Activated CD4-positive, CD25-positive, alpha-beta regulatory T cell (primary cell): ENCODE measurements at regions not wholly inside any gene's neighbourhood (a gene's known extent, or its start where the extent isn't known, plus 50 kb on each side); places are given as distances from the start of the nearest gene placed in this dataset.

Source experiments
- DNase-seq, 4 experiments: peaks; one replicate each; lab custom pipeline; 2025; lab: John Stamatoyannopoulos, UW

DNA sequence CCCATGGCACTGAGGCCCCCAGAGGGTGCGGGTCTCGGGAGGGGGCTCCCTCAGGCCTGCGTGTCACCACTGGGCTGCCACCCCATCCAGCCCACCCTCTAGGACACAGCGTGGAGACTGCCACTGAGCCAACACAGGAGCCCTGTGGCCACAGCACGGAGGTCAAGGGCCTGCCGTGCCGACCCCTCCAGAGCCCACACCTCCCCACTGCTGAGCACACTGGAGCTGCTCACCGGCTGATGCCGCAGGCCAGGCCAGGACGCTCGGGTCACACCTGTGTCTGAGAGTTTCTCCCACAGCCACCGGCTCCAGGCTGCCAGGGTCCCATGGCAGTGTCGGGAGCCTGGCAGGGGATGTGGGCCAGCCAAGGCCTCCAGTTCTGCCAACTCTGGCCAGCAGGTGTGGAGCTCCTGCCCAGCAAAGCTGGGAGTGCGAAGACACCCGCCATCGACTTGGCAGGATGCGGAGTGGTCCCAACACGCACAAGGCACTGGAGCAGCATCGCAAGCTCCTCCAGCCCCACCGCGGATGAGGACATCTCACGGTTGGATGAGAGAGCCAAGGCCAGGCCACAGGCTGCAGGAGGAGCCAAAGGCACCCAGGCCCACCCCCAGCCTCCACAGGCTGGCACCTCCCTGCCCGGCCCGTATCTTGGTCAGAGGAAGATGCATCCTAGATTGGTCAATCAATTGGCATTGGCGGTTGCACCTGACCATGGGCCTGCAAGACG, 187.1 kb downstream of the BRD1 start:
- DNase-seq: no peak

DNA sequence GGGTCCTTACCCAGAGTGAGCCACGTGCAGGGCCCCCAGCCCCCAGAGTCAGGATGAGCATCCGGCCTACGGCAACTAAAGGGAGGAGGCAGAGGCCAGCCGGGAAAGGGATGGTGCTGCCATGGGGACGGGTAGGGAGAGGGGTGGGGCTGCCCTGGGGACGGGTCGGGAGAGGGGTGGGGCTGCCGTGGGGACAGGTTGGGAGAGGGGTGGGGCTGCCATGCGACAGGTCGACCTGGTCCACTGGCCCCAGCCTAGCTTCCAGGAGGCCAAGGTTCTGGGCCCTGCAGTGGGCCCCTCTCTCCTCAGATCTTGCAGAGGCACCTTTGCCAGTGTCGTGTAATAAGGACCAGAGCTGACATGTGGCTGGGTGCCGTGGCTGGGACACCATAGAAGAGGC, 187.7 kb downstream of the BRD1 start:
- DNase-seq: no peak

DNA sequence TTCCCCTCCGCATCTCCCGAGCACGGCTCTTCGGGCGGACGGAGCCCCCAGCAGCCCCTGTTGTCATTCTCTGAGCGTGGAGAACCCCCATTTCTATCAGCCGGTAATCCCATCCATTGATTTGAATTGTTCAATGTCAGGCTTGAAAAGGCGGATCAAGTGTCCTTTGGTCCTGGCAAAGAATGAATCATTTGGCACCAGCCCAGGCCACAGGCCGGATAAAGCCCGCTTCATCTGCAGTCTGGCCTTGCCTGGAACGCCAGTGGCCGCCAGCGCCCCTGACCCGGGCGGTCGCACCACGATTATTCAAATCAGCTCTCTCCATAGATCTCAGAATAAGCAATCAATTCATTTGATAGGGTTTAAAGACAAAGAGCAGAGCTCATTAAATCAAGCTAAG, 188.9 kb downstream of the BRD1 start:
- DNase-seq: no peak

DNA sequence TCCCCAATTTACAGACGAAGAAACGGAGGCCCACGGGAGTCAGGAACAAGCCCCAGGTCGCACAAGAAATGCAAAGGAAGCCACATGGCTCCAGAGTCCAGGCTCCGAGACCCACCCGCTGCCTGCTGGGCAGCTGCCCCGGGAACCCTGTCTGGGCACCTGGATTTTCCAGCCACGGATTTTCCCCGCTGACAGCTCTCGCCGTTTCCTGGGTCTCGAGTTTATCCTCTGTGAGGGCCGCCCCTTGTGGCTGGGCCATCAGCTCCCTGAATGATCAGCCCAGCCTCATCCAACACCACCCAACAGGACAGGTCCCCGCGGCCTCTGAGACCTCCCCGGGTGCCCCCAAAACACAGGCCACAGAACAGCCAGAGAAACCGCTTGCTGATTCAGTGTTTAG, 189.7 kb downstream of the BRD1 start:
- DNase-seq: no peak

DNA sequence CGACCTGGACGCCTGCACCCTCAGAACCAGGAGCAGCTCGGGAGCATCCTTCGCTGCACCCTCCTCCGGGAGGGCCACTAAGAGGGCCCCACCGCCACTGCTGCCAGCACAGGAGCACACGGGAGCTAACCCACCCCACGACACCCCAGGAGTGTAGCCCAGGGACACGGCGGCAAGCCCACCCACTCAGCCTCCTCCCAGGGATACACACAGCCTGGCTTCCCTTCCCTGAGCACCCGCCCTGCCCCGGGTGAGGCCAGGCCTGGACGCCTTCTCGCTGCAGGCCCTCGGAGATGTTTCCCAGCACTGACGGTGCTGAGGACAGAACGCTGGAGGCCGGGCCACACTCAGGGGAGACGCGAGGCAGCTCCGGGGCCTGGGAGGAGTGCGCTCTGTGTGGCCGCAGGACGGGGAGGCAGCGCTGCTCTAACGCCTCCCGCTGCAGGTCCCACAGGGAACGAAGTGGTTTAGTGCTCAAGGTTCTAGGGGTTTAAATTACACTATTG, 190.4 kb downstream of the BRD1 start:
- DNase-seq: no peak

DNA sequence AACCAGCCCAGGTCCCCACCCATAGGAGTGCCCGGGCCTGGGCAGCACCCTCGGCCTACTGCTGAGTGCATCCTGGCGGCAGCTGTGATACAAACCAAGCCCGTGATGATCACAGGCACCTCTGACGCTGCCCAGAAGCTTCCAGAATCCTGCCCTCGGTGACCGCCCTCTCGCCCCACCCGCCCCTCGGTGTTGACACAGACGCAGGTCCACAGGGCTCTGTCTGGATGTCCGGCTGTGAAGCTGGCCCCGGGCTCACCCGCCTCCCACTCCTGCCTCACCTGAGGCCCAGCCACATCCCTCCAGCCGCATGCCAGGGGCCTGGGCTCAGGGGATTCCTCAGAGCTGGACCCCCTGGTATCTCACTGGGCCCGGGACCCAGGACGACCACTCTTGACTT, 191.0 kb downstream of the BRD1 start:
- DNase-seq: no peak

DNA sequence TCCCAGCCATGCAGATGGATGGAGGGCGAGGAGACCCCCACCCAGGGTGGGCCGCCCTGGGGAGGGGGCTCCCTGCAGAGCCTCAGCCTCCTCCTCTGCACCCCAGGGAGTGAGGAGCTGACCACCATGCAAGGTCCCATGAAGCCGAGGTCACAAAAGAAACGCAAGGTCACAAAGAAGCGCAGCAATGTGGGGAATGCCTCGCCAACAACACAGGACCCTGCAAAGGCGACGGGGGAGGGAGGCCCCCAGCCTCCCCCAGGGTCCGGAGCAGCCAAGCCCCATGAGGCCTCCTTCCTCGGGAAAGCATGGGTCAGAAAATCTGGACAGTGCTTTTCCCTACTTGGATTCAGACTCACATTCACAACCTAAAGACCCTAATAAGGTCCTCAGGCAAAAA, 191.5 kb downstream of the BRD1 start:
- no peak for DNase-seq

DNA sequence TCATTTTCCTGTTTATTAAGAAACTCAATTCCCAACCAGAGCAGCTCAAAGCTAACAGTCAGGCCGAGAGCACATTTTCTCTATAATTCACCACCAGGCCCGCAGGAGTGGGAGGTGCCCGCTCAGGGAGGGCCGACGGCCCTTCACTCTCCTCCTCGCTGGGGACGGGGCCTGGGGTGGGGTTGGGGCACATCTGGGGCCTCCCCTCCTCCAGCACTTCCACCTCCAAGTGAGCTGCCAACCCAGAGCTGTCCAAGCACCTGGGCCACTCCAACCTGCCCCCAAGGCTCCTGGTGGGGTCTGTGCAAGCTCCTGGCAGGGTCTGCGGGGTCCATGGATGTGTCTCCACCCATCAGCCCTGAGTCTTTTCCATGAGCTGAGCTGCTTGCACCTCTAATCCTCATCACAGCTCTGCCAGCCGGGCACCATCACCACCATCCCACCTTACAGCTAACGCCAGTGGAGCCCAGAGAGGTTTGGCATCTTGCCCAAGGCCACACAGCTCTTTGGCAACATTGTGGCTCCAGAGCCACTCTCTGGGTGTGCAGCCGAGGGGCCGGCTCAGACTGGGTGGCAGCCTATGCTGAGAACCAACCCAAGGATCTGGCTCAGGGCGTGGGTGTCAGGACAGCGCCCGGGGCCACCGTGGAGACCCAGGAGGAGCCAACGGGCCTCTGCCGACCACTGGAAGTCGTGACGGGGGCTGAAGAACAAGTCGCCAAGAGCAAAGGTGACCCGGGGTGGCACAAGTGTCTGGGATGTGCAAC, 193.5 kb downstream of the BRD1 start:
- no peak for DNase-seq

DNA sequence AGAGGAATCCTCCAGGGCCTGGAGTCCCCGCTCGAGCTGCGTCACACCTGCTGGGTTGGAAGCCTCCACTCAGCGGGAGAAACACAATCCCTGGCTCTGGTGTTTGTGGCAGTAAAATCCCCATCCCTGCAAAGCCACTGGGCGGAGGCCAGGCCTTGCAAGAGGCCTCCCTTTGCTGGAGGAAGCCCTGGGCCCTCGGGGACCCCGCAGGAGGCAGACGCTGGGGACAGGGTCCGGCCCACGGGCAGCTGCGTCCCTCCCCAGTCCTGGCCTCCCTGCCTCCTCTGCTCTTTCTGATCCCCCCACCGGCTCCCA, 194.7 kb downstream of the BRD1 start:
- DNase-seq: no peak

DNA sequence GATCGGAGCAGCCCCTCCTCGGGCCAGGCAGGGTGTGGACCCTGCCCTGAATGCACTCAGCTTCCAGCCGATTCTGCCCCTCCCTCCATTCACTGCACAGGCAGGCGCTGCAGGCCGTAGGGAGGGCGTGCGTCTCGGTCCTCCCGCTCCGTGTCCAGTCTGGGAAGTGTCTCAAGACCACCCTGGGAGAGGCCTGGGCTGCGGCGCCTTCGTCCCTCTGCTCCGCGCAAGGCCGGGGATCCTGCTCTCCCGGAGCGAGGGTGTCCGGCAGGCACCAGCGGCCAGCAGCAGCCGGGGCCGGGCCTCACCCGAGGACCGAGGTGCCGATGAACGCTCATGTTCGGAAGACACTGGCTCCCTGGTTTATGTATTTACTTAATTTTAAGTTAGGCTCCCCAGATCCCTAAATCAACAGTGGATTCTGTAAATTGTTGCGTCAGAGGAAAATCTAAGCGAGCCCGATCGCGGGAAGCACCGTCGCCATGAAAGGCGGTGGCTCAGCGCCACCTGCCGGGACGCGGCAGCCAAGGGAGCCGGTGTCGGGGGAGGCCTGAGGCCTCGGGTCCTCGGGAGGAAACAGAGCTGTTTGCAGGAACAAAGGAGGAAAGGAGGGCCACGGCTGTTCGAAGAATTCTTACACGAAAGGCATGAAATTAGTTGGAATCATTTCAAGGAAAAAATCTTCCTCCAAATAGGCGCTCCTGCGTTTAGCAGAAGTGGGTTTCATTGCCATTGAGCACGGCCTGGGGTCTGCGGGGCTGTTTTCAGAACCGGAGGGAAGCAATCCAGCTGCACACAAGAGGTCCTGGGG, 195.3 kb downstream of the BRD1 start:
- DNase-seq: no peak

DNA sequence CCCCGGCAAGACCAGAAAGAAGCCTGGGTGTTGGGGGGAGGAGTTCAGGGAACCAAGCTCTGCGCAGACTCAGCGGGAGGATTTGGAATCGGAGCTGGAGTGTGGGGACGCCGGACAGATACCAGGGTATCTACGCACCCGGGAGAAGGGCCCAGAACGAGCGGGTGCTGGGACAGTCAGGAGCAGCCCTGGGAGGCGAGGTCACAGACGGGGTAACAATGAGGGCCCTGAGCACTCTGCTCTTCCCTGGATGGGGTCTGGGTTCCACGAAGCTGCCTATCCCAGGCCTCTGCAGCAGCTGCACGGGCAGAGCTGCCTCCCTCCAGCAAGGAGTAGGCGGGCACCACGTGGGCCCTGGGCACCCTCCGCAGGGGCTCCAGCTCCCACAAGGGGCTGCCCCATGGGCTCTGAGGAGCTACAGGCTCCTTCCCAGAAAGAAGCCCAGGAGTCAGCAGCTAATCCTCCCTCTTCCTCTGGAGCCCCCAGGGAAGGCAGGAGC, 197.2 kb downstream of the BRD1 start:
- no peak for DNase-seq

DNA sequence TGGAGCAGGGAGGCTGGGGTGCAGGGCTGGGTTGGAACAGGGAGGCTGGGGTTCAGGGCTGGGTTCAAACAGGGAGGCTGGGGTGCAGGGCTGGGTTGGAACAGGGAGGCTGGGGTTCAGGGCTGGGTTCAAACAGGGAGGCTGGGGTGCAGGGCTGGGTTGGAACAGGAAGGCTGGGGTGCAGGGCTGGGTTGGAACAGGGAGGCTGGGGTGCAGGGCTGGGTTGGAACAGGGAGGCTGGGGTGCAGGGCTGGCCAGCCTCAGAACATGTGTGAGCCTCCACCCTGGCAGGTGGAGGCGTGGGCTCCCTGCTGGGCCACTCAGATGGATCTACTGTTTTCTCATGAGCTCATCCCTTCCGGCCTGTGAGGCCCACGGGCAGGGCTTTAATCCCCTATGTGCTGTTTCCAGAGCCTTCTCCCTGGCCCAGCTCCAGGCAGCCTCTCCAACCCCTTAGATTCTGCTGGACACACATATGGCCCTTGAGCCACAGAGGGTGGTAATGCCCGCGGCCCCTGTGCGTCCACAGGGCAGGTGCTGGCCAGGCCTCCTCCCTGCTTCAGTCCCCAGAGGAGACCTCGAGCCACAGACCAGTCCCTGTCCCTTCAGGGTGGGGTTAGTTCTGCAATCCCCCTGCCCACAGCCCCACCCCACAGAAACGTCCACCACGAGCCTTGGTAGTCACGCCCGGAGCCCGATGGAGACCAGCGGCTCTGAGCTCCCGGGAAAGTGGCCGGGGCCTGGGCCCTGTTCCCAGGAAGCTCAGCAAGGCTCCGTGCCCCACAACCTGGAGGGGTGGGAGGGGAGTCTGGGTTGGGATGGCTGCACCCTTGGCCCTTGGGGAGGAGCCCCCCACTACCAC, 197.9 kb downstream of the BRD1 start:
- DNase-seq: no peak

DNA sequence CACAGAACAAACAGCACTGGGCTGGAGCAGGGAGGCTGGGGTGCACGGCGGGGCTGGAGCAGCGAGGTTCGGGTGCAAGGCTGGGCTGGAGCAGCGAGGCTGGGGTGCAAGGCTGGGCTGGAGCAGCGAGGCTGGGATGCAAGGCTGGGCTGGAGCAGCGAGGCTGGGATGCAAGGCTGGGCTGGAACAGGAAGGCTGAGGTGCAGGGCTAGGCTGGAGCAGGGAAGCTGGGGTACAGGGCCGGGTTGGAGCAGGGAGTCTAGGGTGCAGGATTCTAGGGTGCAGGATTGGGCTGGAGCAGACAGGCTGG, 198.5 kb downstream of the BRD1 start:
- no peak for DNase-seq

DNA sequence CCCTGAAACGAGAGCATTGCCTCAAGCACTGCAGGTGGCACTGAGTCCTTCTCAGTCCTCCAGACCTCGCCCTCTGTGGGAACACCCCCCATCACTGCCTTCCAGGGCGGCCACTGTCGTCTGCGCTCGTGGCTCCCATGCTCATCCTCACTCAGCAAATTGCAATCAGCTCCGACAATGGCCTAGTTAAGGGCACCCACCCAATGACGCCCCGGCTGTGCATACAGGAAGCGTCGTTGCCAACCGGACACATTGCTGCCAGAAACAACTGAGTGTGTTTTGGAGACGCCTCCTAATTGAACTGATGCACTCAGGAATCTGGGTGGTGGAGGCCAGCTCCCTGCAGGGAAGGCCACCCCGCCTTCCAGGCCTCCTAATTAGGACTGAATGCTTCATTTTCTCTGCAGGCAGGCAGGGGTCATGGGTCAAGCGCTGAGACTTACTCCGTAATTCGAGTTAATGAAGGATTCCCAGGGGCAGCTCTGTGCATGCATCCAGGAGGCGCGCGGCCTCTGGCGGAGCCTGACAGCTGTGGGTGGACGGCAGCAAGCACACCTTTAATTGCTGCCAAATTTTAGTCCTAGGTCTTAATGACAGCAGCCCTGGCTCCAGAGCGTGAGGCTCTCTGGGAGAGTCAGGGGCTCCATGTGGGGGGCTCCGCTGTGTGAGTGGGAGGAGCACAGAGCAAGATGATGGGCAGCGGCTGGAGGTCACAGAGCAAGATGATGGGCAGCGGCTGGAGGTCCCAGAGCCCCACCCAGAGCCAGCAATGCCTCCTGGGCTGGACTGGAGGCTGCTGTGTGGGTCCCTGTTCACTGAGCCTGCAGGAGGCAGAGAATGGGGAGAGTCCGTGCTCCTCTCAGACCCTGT, 199.0 kb downstream of the BRD1 start:
- DNase-seq: no peak

DNA sequence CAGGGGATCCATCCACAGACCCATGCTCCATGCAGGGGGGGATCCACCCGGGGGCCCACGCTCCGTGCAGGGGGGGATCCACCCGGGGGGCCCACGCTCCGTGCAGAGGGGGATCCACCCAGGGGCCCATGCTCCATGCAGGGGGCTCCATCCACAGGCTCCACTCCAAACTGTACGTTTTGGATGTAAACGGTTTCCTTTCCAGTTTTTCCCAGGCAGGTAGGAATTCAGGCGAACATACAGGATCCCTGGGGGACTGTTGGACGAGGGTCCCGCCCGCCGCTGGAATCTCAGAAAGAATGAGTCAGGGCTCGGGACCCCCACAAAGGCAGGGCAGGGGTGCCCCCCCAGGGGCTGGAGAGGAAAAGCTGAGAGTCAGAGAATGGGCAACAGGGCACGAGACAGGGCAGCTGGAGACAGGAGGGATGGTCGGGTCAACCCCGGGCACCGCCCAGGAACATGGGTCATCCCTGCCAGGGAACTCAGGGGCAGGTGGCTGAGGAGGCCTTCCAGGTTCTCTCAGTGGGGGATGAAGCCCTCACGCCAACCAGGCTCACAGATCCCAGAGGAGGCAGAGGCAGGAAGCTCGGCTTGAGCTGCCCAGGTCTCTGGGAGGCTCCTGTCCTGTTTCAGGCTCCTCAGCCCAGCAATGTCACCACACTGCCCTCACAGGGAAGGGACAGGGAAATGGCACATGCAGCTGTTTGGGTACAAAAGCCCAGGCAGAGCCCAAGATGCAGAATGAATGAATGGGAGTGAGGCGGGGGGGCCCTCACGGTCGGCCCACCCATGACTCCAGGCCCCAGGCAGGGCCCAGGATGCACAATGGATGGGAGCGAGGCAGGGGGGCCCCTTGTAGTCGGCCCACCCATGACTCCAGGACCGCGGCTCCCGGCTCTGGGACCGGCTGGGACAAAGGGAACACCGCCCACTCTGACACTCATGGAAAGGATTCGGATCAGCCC, 200.2 kb downstream of the BRD1 start:
- no peak for DNase-seq

DNA sequence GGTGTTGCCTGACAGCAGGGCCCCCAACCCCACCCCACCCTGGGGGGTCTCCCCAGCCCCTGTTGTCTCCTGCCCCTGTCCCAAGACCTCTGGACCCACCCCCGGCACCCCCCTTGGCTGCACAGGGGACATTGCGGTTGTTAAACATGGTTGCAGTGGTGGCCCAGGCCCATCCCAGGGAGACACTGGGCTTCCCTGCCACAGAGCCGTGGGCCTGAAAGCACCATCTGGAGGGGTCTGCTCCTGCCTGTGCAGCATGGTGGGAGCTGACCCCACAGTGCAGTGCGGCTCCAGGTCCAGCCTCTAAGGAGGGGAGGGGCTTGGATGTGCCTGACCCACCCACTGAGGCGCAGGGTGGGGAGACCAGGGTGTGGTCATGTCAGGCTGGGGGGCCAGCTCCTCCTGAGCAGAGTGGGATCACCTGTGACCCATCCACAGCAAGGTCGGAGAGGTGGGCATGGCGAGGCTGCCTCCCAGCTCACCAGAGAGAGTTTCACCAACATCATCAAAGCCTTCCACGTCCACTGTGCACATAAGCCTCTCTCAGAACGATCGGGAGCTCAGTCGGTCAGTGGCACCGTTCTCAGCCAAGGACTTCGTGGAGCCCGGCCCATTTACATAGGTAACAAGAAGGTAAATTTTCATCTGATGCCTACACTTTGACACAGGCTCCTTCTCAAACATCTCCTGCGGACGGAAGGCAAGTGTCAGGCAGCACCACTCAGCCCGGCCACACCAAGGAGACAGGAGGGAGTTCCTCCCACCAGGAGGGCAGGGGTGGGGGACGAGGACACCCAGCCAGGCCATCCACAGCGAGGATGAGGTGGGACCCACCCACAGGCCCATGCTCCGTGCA, 201.1 kb downstream of the BRD1 start:
- no peak for DNase-seq

DNA sequence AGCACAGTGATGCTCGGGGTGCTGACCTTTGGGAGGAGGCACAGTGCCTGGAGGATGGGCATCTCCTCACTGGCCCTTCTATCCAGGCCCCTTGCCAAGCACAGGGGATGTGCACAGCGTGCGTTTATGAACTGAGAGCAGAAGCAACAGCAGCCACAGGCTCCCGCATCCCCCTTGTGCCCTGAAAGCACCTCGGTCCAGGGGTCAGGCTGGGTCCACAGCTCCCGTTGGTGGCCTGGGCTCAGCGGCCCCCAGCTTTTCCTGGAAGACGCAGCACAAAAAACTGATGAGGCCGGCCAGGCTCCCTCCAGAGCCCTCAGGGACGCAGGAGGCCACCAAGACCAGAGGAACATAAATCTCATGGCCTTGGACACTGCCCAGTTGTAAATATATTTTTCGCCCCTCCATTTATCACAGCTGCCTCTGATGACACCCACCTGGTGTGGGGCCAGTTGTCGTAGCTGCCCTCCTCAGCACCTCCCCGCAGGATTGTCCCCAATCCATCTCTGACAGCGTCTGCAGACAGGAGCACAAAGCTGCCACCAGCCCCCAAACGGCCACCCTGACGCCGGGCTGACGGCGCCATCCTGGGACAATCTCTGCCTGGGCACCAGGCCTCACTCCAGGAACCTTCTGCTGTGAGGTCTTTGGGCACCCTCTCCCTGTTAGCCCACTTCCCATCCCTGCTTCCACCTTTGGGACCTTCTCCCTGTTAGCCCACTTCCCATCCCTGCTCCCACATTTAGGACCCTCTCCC, 203.1 kb downstream of the BRD1 start:
- no peak for DNase-seq

DNA sequence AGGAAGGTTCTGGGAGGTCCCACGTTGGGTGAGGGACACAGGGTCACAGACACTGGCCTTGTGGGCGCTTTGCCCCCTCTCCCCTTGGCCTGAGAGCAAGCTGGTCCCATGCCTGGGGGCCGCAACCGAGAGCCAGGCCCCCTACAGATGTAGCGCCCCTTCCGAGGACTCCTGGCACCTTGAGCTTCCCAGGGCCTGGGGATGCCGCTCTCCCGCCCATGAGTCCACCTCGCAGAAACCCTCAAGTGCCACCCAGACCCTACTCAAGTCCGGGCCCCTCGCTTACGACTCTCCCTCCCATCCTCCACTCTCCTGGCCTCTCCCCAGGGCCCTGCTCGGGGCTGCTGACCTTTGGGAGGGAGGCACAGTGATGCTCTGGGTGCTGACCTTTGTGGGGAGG, 204.0 kb downstream of the BRD1 start:
- DNase-seq: no peak
